ENCODE measurements at regions not wholly inside any gene's neighbourhood (a gene's known extent, or its start where the extent isn't known, plus 50 kb on each side); places are given as distances from the start of the nearest gene placed in this dataset.

GRCh38 chr9:126225611-126226609 lies 100.7 kb upstream of the MVB12B start:
- Histone ChIP-seq H3K27ac (no peak overlapping the region), H3K27me3 (peaks cover 24% of the 10 kb centered on the region), H3K4me3 (no peak overlapping the region), H3K9me3 (replicated peaks in 1 of 3) (no peaks in the 10 kb centered on the region), H3K4me1 (replicated peaks in 1 of 2) (no peaks in the 10 kb centered on the region), H3K36me3 (replicated peaks in 1 of 2) (no peaks in the 10 kb centered on the region)
- intact Hi-C loops (cut with DNase I), result loop anchor here (5.0 to 10.0 kb wide), 3 partner anchors 661 to 819 kb away; no protein-coding TSS in a partner anchor
- TF ChIP-seq POLR2A (IDR thresholded peaks at IDR 0.05), result no peak
- TF ChIP-seq, protein P1, sequence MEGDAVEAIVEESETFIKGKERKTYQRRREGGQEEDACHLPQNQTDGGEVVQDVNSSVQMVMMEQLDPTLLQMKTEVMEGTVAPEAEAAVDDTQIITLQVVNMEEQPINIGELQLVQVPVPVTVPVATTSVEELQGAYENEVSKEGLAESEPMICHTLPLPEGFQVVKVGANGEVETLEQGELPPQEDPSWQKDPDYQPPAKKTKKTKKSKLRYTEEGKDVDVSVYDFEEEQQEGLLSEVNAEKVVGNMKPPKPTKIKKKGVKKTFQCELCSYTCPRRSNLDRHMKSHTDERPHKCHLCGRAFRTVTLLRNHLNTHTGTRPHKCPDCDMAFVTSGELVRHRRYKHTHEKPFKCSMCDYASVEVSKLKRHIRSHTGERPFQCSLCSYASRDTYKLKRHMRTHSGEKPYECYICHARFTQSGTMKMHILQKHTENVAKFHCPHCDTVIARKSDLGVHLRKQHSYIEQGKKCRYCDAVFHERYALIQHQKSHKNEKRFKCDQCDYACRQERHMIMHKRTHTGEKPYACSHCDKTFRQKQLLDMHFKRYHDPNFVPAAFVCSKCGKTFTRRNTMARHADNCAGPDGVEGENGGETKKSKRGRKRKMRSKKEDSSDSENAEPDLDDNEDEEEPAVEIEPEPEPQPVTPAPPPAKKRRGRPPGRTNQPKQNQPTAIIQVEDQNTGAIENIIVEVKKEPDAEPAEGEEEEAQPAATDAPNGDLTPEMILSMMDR (IDR thresholded peaks at IDR 0.05), result no peak
- WGBS, 4 donors, result 70 to 83% (median 78%) methylated on average over 11 to 18 of the region's 18 CpGs
- DNase-seq, result no peak

DNA sequence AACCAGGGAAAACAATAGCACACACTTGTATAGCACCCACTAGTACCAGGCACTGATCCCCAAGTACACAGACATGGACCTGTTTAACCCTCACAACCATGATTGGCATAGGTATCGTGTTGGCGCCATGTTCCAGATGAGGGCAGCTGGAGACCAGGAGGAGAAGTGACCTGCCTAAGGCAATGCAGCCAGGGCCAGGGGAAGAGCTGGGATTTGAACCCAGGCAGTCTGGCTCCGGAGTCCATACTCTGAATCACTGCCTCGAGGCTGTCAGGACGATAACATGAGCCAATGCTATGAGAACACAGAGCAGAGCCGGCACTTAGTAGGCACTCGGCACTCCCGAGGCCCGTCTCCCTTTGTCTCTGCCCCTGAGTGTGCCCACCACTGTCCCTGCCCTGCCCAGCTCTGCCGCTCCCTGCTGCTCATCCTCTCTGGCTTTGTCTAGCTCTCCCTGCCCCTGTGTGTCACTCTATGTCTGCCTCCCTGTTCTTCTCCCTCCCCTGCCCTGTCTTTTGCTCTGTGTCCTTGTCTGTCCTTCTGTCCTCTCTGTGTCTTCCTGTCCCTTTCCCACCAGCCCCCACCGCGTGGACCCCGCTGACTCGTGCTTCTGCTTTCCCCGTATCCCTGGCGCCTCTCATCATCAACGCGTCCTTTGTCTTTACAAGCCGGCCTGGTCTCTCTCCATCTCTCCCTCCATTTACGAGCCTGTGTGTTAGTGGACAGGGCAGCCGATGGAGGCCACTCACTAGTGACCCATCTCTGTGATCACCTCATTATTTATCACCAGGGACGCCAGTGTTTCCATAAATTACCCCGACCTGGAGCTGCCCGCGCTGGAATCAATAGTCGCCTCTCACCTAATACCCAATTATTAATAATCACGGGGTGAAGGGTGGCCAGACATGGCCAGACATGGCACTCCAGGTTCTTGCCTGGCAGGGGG lies 99.4 kb upstream of the MVB12B start:
- intact Hi-C loops (cut with DNase I), result loop anchor here (5.0 to 10.0 kb wide), 3 partner anchors 662 to 820 kb away; no protein-coding TSS in a partner anchor
- no peaks in the 10 kb centered on the region for H3K9me3 ChIP-seq (replicated peaks in 1 of 3)
- H3K36me3 ChIP-seq (replicated peaks in 1 of 2), result no peaks in the 10 kb centered on the region
- H3K4me3 ChIP-seq, result no peak overlapping the region
- peaks cover 13% of the 10 kb centered on the region for H3K27me3 ChIP-seq
- 80 to 84% (median 82%) methylated on average over 27 of the region's 27 CpGs for WGBS, 4 donors
- DNase-seq, result no peak
- no peaks in the 10 kb centered on the region for H3K4me1 ChIP-seq (replicated peaks in 1 of 2)
- TF ChIP-seq POLR2A (IDR thresholded peaks at IDR 0.05), result no peak
- TF ChIP-seq, protein P1 (IDR thresholded peaks at IDR 0.05), result no peak
- no peak overlapping the region for H3K27ac ChIP-seq

- TF ChIP-seq POLR2A (IDR thresholded peaks at IDR 0.05), result no peak
- TF ChIP-seq, protein P1 (IDR thresholded peaks at IDR 0.05), result no peak
- no peaks in the 10 kb centered on the region for H3K9me3 ChIP-seq (replicated peaks in 1 of 3)
- no peaks in the 10 kb centered on the region for H3K4me1 ChIP-seq (replicated peaks in 1 of 2)
- intact Hi-C loops (cut with DNase I), result loop anchor here (5.0 to 10.0 kb wide), 3 partner anchors 663 to 821 kb away; no protein-coding TSS in a partner anchor
- WGBS, 4 donors, result 79 to 83% (median 82%) methylated on average over 6 to 14 of the region's 14 CpGs
- H3K4me3 ChIP-seq, result no peak overlapping the region
- no peak overlapping the region for H3K27ac ChIP-seq
- DNase-seq, result no peak
- no peaks in the 10 kb centered on the region for H3K36me3 ChIP-seq (replicated peaks in 1 of 2)
- H3K27me3 ChIP-seq, result peaks cover 3% of the 10 kb centered on the region
Measured at GRCh38 chr9:126228111-126228780, 98.4 kb upstream of the MVB12B start.
